ENCODE measurements at regions not wholly inside any gene's neighbourhood (a gene's known extent, or its start where the extent isn't known, plus 50 kb on each side); places are given as distances from the start of the nearest gene placed in this dataset.

DNA sequence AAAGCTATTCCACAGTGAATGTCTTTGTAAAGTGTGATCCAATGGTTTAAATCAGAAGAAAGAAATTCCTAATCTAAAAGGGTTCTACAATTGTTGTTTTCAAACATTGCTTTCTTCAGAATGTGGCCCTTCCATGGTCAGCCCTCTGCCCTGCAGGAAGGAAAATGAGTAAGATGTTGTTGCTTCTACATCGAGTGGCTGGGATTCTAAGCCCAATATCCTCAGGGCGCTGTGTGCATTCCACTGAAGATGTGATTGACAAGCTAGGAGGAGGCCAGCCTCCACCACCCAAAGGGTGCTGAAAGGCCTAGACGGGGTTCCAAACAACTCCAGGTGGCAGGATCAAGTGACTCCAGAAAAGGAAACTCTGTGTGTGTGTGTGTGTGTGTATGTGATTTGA, 316.9 kb upstream of the TSHZ3 start:
- Histone ChIP-seq H3K27ac (replicated peaks) (no peak overlapping the region), H3K27me3 (ENCODE audit: insufficient read depth, poor library complexity, severe bottlenecking) (no peaks in the 10 kb centered on the region), H3K4me3 (replicated peaks; ENCODE audit: insufficient read depth, low read length) (no peak overlapping the region)
- no peak for DNase-seq (ENCODE audit: low read depth in 1 of 2, low spot score in 1 of 2)
- TF ChIP-seq CTCF (IDR thresholded peaks at IDR 0.05; ENCODE audit: insufficient read depth, low read length) (no peak), POLR2AphosphoS5 (IDR thresholded peaks at IDR 0.05; ENCODE audit: low read depth) (no peak), GABPA (IDR thresholded peaks at IDR 0.05; ENCODE audit: low read depth) (no peak), SPI1 (IDR thresholded peaks at IDR 0.05; ENCODE audit: borderline replicate concordance, low read depth) (no peak)
- TF ChIP-seq, protein P1, sequence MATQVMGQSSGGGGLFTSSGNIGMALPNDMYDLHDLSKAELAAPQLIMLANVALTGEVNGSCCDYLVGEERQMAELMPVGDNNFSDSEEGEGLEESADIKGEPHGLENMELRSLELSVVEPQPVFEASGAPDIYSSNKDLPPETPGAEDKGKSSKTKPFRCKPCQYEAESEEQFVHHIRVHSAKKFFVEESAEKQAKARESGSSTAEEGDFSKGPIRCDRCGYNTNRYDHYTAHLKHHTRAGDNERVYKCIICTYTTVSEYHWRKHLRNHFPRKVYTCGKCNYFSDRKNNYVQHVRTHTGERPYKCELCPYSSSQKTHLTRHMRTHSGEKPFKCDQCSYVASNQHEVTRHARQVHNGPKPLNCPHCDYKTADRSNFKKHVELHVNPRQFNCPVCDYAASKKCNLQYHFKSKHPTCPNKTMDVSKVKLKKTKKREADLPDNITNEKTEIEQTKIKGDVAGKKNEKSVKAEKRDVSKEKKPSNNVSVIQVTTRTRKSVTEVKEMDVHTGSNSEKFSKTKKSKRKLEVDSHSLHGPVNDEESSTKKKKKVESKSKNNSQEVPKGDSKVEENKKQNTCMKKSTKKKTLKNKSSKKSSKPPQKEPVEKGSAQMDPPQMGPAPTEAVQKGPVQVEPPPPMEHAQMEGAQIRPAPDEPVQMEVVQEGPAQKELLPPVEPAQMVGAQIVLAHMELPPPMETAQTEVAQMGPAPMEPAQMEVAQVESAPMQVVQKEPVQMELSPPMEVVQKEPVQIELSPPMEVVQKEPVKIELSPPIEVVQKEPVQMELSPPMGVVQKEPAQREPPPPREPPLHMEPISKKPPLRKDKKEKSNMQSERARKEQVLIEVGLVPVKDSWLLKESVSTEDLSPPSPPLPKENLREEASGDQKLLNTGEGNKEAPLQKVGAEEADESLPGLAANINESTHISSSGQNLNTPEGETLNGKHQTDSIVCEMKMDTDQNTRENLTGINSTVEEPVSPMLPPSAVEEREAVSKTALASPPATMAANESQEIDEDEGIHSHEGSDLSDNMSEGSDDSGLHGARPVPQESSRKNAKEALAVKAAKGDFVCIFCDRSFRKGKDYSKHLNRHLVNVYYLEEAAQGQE (IDR thresholded peaks at IDR 0.05; ENCODE audit: insufficient replicate concordance, low read depth), result no peak

DNA sequence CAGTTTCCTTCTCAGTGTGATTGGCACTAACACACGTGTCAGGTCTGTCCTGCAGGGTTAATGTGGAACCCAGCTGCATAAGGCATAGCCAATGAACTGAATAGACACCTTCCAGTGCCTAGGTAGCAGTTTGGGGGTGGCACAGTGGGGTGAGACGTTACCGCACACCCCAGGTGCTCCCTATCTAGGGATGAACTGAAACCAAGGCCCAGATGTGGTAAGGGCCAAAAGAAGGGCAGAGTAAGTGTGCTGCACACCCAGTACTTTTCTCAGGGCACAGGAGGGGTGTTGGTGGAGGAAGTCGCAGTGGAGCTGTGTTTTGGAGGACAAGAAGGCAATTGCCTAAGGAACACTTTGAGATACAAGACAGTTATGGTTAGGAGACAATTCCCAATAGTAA, 317.9 kb upstream of the TSHZ3 start:
- no peaks in the 10 kb centered on the region for H3K27me3 ChIP-seq (ENCODE audit: insufficient read depth, poor library complexity, severe bottlenecking)
- H3K4me3 ChIP-seq (replicated peaks; ENCODE audit: insufficient read depth, low read length), result no peak overlapping the region
- DNase-seq (ENCODE audit: low read depth in 1 of 2, low spot score in 1 of 2), result no peak
- TF ChIP-seq GABPA (IDR thresholded peaks at IDR 0.05; ENCODE audit: low read depth) (no peak), POLR2AphosphoS5 (IDR thresholded peaks at IDR 0.05; ENCODE audit: low read depth) (no peak), SPI1 (IDR thresholded peaks at IDR 0.05; ENCODE audit: borderline replicate concordance, low read depth) (no peak), CTCF (IDR thresholded peaks at IDR 0.05; ENCODE audit: insufficient read depth, low read length) (no peak)
- TF ChIP-seq, protein P1 (IDR thresholded peaks at IDR 0.05; ENCODE audit: insufficient replicate concordance, low read depth), result no peak
- no peak overlapping the region for H3K27ac ChIP-seq (replicated peaks)

GRCh38 chr19:31668921-31669320, 319.7 kb upstream of the TSHZ3 start:
- H3K4me3 ChIP-seq (replicated peaks; ENCODE audit: insufficient read depth, low read length), result no peak overlapping the region
- no peak for DNase-seq (ENCODE audit: low read depth in 1 of 2, low spot score in 1 of 2)
- TF ChIP-seq CTCF (IDR thresholded peaks at IDR 0.05; ENCODE audit: insufficient read depth, low read length) (no peak), POLR2AphosphoS5 (IDR thresholded peaks at IDR 0.05; ENCODE audit: low read depth) (no peak)

DNA sequence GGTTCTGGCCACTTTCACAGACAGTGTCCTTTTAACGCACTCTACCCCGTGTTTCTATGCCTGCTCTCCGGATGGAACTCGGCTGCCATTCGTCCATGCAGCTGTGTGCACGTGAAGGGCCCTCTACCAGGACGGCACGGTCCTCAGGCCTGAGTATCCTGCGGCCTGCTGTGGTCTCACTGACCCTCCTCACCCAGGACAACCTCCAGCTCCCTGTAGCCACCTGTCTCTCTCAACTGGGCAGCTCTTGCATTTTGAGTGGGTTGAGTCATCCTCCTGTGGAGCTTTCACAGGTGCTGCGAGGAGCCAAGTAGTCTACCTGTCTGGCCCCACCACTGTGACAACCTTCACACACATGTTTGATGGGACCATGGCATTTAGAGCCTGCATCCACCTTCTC, 321.7 kb upstream of the TSHZ3 start:
- no peak for DNase-seq (ENCODE audit: low read depth in 1 of 2, low spot score in 1 of 2)
- Histone ChIP-seq H3K27me3 (ENCODE audit: insufficient read depth, poor library complexity, severe bottlenecking) (no peaks in the 10 kb centered on the region), H3K4me3 (replicated peaks; ENCODE audit: insufficient read depth, low read length) (no peak overlapping the region), H3K27ac (replicated peaks) (no peak overlapping the region)
- TF ChIP-seq SPI1 (IDR thresholded peaks at IDR 0.05; ENCODE audit: borderline replicate concordance, low read depth), result no peak
- TF ChIP-seq, protein P1 (IDR thresholded peaks at IDR 0.05; ENCODE audit: insufficient replicate concordance, low read depth), result no peak
- TF ChIP-seq GABPA (IDR thresholded peaks at IDR 0.05; ENCODE audit: low read depth), result no peak
- TF ChIP-seq CTCF (IDR thresholded peaks at IDR 0.05; ENCODE audit: insufficient read depth, low read length), result no peak
- TF ChIP-seq POLR2AphosphoS5 (IDR thresholded peaks at IDR 0.05; ENCODE audit: low read depth), result no peak

More at GRCh38 chr19:31668921-31669320, 319.7 kb upstream of the TSHZ3 start:
- Histone ChIP-seq H3K27ac (replicated peaks) (no peak overlapping the region), H3K27me3 (ENCODE audit: insufficient read depth, poor library complexity, severe bottlenecking) (no peaks in the 10 kb centered on the region)

Data from HL-60 (cell line).